ENCODE measurements at regions not wholly inside any gene's neighbourhood (a gene's known extent, or its start where the extent isn't known, plus 50 kb on each side); places are given as distances from the start of the nearest gene placed in this dataset.

- no peak for DNase-seq
Measured at GRCh38 chr6:76381612-76382011, 309.1 kb upstream of the IMPG1 start.

GRCh38 chr6:76351275-76351674 lies 278.8 kb upstream of the IMPG1 start:
- no peak for DNase-seq

GRCh38 chr6:76347539-76347938 lies 275.1 kb upstream of the IMPG1 start:
- DNase-seq: no peak

GRCh38 chr6:76342611-76343160 lies 270.2 kb upstream of the IMPG1 start:
- DNase-seq: no peak

GRCh38 chr6:76330031-76330430 lies 257.6 kb upstream of the IMPG1 start:
- no peak for DNase-seq

GRCh38 chr6:76326871-76327270 lies 254.4 kb upstream of the IMPG1 start:
- no peak for DNase-seq
